SH-SY5Y (cell line): ENCODE measurements at regions not wholly inside any gene's neighbourhood (a gene's known extent, or its start where the extent isn't known, plus 50 kb on each side); places are given as distances from the start of the nearest gene placed in this dataset.

Experiments used
- GATA2 ChIP-seq: IDR thresholded peaks from 2 replicates; pipeline ENCODE4 v1.6.1; 2011; ENCODE audit warnings: mild to moderate bottlenecking, low read depth, low read length
- GATA3 ChIP-seq: IDR thresholded peaks from 2 replicates; pipeline ENCODE4 v1.6.1; 2011; ENCODE audit warnings: low read depth, mild to moderate bottlenecking, low read length, moderate library complexity

DNA sequence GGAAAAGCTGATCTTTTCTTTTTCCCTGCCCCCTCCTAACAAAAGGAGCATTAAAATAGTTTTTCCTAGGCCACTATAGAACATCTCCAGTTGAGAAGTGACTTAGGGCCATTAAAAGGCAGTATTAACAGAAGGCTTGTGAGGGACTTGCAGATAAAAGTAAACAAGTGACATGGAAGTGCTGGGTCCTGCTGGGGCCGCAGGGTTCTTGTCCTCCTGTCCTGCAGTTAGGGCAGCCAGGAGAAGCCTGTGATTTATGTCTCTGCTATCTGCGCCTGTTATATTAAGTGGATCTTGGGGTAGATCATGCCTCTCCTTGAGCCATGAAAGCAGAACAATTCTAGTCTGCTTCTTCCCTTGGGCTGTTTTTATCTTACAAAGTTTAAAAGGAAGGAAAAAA, 271.4 kb upstream of the C11orf87 start:
- TF ChIP-seq GATA2 = no peak
- no peak for TF ChIP-seq GATA3
